Smooth muscle cell (in vitro differentiated cells): ENCODE measurements at regions not wholly inside any gene's neighbourhood (a gene's known extent, or its start where the extent isn't known, plus 50 kb on each side); places are given as distances from the start of the nearest gene placed in this dataset.
"Not testable (repeated sequence)": the region's sequence is repeated elsewhere in the genome, so short reads cannot be mapped to it uniquely, and the experiment has no call there.

Experiments used
- DNase-seq: peaks from one replicate; lab custom pipeline; 2025; ENCODE audit not compliant: unreplicated experiment; lab: John Stamatoyannopoulos, UW
- H2AFZ ChIP-seq: fragments of 200-600 bp; sonication (generic); 2 replicates; pipeline ENCODE4 v1.6.0; 2016; ENCODE audit warnings: antibody characterized with exemption, low read depth, mild to moderate bottlenecking
- H3F3A ChIP-seq: fragments of 200-600 bp; sonication (generic); 2 replicates; pipeline ENCODE4 v1.6.0; 2017; ENCODE audit warnings: antibody characterized with exemption, low read depth
- H3K27ac ChIP-seq: fragments of 200-600 bp; sonication (generic); 2 replicates; pipeline ENCODE4 v1.5.1; 2016; ENCODE audit warnings: low read depth, mild to moderate bottlenecking
- H3K27me3 ChIP-seq: fragments of 200-600 bp; sonication (generic); 2 replicates; pipeline ENCODE4 v1.6.1; 2016; ENCODE audit warnings: low read depth, mild to moderate bottlenecking
- H3K36me3 ChIP-seq: fragments of 200-600 bp; sonication (generic); 2 replicates; pipeline ENCODE4 v1.5.1; 2016; ENCODE audit warnings: low read depth
- H3K4me1 ChIP-seq: fragments of 200-600 bp; sonication (generic); 2 replicates; pipeline ENCODE4 v1.5.1; 2016; ENCODE audit warnings: low read depth
- H3K4me2 ChIP-seq: fragments of 200-600 bp; sonication (generic); 2 replicates; pipeline ENCODE4 v1.6.0; 2016; ENCODE audit warnings: mild to moderate bottlenecking
- H3K4me3 ChIP-seq: fragments of 200-600 bp; sonication (generic); 2 replicates; pipeline ENCODE4 v1.5.1; 2016; ENCODE audit warnings: mild to moderate bottlenecking
- H3K79me2 ChIP-seq: fragments of 200-600 bp; sonication (generic); 2 replicates; pipeline ENCODE4 v1.6.0; 2016; ENCODE audit warnings: low read depth, mild to moderate bottlenecking
- H3K9ac ChIP-seq: fragments of 200-600 bp; sonication (generic); 2 replicates; pipeline ENCODE4 v1.6.0; 2016; ENCODE audit warnings: low read depth
- H3K9me3 ChIP-seq: fragments of 200-600 bp; sonication (generic); replicated peaks from 2 replicates; pipeline ENCODE4 v1.5.1; 2016; ENCODE audit warnings: low read depth
- H4K20me1 ChIP-seq: fragments of 200-600 bp; sonication (generic); 2 replicates; pipeline ENCODE4 v1.6.0; 2016; ENCODE audit warnings: low read depth
- CTCF ChIP-seq: fragments of 200-600 bp; sonication (generic); IDR thresholded peaks from 2 replicates; pipeline ENCODE4 v1.5.1; 2017; ENCODE audit warnings: borderline replicate concordance, mild to moderate bottlenecking, antibody characterized with exemption; ENCODE audit not compliant: insufficient read depth, poor library complexity, severe bottlenecking
- WGBS: methylation state at CpG from one replicate; pipeline ENCODE4 v1.1.7; 2016; ENCODE audit warnings: low lambda C conversion rate; 5-methylcytosine and 5-hydroxymethylcytosine counted together

DNA sequence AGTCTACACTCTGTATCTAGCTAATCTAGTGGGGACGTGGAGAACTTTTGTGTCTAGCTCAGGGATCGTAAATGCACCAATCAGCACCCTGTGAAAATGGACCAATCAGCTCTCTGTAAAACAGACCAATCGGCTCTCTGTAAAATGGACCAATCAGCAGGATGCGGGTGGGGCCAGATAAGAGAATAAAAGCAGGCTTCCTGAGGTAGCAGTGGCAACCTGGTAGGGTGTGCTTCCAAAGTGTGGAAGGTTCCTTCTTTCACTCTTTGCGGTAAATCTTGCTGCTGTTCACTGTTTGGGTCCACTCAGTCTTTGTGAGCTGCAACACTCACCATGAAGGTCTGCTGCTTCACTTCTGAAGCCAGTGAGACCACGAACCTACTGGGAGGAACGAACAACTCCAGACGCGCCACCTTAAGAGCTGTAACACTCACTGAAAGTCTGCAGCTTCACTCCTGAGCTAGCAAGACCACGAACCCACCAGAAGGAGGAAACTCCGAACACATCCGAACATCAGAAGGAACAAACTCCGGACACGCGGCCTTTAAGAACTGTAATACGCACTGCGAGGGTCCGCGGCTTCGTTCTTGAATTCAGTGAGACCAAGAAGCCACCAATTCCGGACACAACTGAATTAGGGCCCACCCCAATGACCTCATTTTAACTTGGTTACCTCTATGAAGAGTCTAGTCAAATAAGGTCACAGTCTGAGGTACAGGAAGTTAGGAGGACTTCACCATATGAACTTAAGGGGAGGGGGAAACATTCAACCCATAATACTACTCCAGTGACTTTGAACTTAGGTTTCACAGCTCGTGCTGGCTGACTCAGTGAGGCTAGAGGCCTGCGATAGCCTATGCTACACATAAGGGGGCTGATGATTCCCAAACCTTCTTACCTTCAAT is 59.8 kb upstream of the LPGAT1 start:
- not testable (repeated sequence) for H3K9me3 ChIP-seq, H3K27me3 ChIP-seq, DNase-seq, H4K20me1 ChIP-seq, H3K36me3 ChIP-seq, H3K4me2 ChIP-seq, H3K9ac ChIP-seq, H3K4me3 ChIP-seq, H3K4me1 ChIP-seq, H3K27ac ChIP-seq, H2AFZ ChIP-seq, H3K79me2 ChIP-seq, H3F3A ChIP-seq
- WGBS: 97% methylated on average over 23 of the region's 23 CpGs

GRCh38 chr1:211889307-211890090 is 58.9 kb upstream of the LPGAT1 start:
- not testable (repeated sequence) for H3K4me1 ChIP-seq, H3F3A ChIP-seq, H3K79me2 ChIP-seq, H3K36me3 ChIP-seq, H3K9me3 ChIP-seq, H3K27me3 ChIP-seq, H3K27ac ChIP-seq, H4K20me1 ChIP-seq, H3K9ac ChIP-seq, DNase-seq
- 11% methylated on average over 44 of the region's 50 CpGs for WGBS
- peak overlapping the region; percentile 55 for H3K4me3 ChIP-seq
- peak overlapping the region; percentile 91 for H2AFZ ChIP-seq
- peak overlapping the region; percentile 92 for H3K4me2 ChIP-seq

DNA sequence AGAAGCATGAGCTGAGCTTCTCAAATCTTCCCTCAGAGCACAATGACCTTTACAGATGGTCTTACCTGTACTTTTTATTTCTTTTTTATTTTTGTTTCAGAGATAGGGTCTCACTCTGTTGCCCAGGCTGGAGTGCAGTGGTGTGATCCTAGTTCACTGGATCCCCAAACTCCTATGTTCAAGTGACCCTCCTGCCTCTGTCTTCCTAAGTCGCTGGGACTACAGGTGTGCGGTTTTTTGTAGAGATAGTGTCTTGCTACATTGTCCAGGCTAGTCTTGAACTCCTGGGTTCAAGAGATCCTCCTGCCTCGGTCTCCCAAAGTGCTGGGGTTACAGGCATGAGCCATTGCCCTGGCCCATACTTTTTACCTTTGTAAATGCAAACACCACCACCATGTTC is 56.0 kb upstream of the LPGAT1 start:
- no peaks in the 10 kb centered on the region for H3K9me3 ChIP-seq
- no peak for DNase-seq
- no peaks in the 10 kb centered on the region for H3K79me2 ChIP-seq
- H3K27ac ChIP-seq: no peak overlapping the region
- H3F3A ChIP-seq: no peaks in the 10 kb centered on the region
- no peak overlapping the region for H3K9ac ChIP-seq
- no peak overlapping the region for H3K4me2 ChIP-seq
- no peaks in the 10 kb centered on the region for H4K20me1 ChIP-seq
- H3K4me3 ChIP-seq: no peak overlapping the region
- H2AFZ ChIP-seq: no peak overlapping the region
- TF ChIP-seq CTCF: no peak
- 92% methylated on average over 3 of the region's 3 CpGs for WGBS
- H3K36me3 ChIP-seq: no peaks in the 10 kb centered on the region
- no peaks in the 10 kb centered on the region for H3K27me3 ChIP-seq
- H3K4me1 ChIP-seq: no peaks in the 10 kb centered on the region

DNA sequence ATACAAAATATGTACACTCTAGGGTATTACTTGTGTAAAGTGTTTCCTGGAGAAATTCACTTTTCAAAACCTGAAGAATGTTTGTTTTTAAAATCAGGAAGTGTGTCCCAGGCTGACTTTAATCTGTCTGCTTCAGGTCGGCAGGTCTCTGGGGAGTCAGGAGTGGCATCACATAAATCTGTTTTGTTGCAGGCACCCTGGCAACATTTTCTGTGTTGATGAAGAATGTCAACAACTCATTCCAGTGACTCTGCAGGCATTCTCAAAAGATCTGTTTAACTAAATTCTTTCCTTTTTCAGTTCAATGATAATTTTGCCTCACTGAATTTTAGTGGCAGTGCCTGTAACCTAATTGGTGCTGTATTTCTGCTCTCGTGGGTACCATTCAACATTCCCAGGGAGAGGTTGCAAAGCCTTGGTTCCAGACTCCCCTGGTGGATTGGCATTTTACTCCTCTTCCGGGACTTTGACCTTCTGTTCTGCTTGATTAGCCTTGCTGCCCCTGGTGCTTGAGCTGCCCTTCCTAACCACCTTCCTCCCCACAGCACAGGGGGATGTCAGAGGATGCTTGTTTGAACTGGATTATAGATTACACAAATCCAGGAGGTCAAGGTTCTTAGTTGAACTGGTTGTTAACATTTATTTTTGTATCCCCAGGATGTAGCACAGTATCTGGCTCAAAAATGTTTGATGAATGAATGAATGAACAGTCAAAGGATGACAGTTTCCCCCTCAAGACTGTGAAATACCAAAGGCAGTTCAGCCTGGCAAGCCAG is 55.4 kb upstream of the LPGAT1 start:
- H3K9me3 ChIP-seq: no peaks in the 10 kb centered on the region
- WGBS: 80% methylated on average over 3 of the region's 3 CpGs
- no peaks in the 10 kb centered on the region for H3K27me3 ChIP-seq
- no peak overlapping the region for H3K4me3 ChIP-seq
- H3K9ac ChIP-seq: no peak overlapping the region
- DNase-seq: no peak
- H4K20me1 ChIP-seq: no peaks in the 10 kb centered on the region
- no peaks in the 10 kb centered on the region for H3F3A ChIP-seq
- no peak overlapping the region for H3K27ac ChIP-seq
- no peaks in the 10 kb centered on the region for H3K36me3 ChIP-seq
- H3K4me2 ChIP-seq: no peak overlapping the region
- no peaks in the 10 kb centered on the region for H3K79me2 ChIP-seq
- no peak for TF ChIP-seq CTCF
- H3K4me1 ChIP-seq: no peaks in the 10 kb centered on the region
- no peak overlapping the region for H2AFZ ChIP-seq
